ENCODE measurements at regions not wholly inside any gene's neighbourhood (a gene's known extent, or its start where the extent isn't known, plus 50 kb on each side); places are given as distances from the start of the nearest gene placed in this dataset.
"Not testable (repeated sequence)": the region's sequence is repeated elsewhere in the genome, so short reads cannot be mapped to it uniquely, and the experiment has no call there.

GRCh38 chr11:12585861-12586260 lies 88.4 kb upstream of the TEAD1 start:
- ChIA-PET CTCF (interaction anchor here (1.2 to 2.9 kb wide), 3 partner anchors 14 to 303 kb away, joined by 4 to 16 read pairs (median 4); no protein-coding TSS in a partner anchor), POLR2A (no interaction called here)
- DNase-seq: no peak
- H3K4me1 Mint-ChIP-seq (ENCODE audit: low read depth): peaks cover 2% of the 10 kb centered on the region
- no peak overlapping the region for H3K27ac Mint-ChIP-seq
- H3K36me3 Mint-ChIP-seq: no peaks in the 10 kb centered on the region
- intact Hi-C loops (cut with micrococcal nuclease): no loop called here
- H3K4me3 Mint-ChIP-seq: no peak overlapping the region
- no peaks in the 10 kb centered on the region for H3K9me3 Mint-ChIP-seq
- H3K27me3 Mint-ChIP-seq: no peaks in the 10 kb centered on the region

DNA sequence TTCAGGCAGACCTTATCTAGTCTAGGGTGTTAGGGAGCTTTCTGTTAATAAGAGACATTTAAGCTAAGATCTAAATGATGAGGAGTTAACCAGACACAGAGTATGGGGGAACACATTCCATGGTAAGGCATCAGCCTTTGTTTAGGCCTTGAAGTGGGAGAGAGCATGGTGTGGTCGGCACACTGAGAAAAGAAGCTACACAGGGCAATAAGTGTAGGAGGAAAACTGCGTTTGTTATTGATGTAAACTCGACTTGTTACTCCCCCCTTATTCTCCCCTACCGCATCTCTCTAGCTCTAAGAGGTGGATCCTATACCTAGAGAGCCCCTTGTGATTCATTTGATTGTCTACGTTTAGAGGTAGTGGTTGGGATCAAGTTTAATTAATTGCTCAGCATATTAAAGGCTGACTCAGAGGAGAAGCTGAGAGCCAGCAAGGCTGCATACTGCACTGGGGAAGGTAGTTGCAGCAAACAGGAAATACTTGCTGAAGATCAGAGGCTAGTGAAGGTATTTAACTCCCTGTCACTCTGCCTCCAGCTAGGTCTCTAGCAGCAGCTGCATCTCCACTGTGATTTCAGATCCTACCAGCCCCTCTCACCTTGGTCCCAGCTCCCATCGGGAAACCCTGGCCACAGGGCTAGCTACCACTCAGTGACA lies 86.8 kb upstream of the TEAD1 start:
- Mint-ChIP-seq H3K9me3 (no peaks in the 10 kb centered on the region), H3K4me1 (ENCODE audit: low read depth) (peaks cover 2% of the 10 kb centered on the region), H3K4me3 (no peak overlapping the region), H3K27me3 (peaks cover 8% of the 10 kb centered on the region), H3K27ac (no peak overlapping the region), H3K36me3 (no peaks in the 10 kb centered on the region)
- ChIA-PET POLR2A (no interaction called here), CTCF (interaction anchor here (1.2 to 2.9 kb wide), 3 partner anchors 12 to 301 kb away, joined by 4 to 16 read pairs (median 4); no protein-coding TSS in a partner anchor)
- intact Hi-C loops (cut with micrococcal nuclease): no loop called here
- no peak for DNase-seq

DNA sequence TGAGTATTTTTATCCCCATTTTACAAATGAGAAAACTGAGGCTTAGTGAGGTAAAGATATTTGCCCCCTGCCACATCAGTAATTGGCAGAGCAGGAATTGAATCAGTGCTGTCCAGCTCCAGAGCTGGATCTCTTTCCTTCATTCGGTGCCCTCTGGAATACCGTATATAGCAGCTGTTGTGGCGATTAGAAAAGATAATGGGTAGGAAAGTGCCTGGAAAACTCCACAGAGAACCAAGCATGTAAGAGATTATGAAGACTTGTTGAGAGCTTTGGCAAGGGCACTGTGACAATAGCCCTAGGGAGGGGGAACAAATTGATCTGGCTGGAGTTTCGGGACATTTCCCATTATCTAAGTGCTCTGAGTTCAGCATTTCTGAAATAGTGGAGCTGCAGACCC lies 82.5 kb upstream of the TEAD1 start:
- no peak overlapping the region for H3K27ac Mint-ChIP-seq
- no peak for DNase-seq
- H3K9me3 Mint-ChIP-seq: no peaks in the 10 kb centered on the region
- no peaks in the 10 kb centered on the region for H3K36me3 Mint-ChIP-seq
- ChIA-PET POLR2A (no interaction called here), CTCF (interaction anchor here (1.0 kb wide), 1 partner anchor 8 kb away, joined by 5 read pairs; no protein-coding TSS in a partner anchor)
- intact Hi-C loops (cut with micrococcal nuclease): no loop called here
- H3K4me3 Mint-ChIP-seq: no peak overlapping the region
- H3K27me3 Mint-ChIP-seq: peaks cover 13% of the 10 kb centered on the region
- peaks cover 2% of the 10 kb centered on the region for H3K4me1 Mint-ChIP-seq (ENCODE audit: low read depth)

GRCh38 chr11:12592283-12592682 lies 81.9 kb upstream of the TEAD1 start:
- Mint-ChIP-seq H3K27me3 (peaks cover 13% of the 10 kb centered on the region), H3K36me3 (no peaks in the 10 kb centered on the region), H3K4me1 (ENCODE audit: low read depth) (peaks cover under 1% of the 10 kb centered on the region), H3K9me3 (no peaks in the 10 kb centered on the region), H3K4me3 (no peak overlapping the region), H3K27ac (no peak overlapping the region)
- no peak for DNase-seq
- POLR2A ChIA-PET: no interaction called here
- intact Hi-C loops (cut with micrococcal nuclease): no loop called here
- CTCF ChIA-PET: no interaction called here

DNA sequence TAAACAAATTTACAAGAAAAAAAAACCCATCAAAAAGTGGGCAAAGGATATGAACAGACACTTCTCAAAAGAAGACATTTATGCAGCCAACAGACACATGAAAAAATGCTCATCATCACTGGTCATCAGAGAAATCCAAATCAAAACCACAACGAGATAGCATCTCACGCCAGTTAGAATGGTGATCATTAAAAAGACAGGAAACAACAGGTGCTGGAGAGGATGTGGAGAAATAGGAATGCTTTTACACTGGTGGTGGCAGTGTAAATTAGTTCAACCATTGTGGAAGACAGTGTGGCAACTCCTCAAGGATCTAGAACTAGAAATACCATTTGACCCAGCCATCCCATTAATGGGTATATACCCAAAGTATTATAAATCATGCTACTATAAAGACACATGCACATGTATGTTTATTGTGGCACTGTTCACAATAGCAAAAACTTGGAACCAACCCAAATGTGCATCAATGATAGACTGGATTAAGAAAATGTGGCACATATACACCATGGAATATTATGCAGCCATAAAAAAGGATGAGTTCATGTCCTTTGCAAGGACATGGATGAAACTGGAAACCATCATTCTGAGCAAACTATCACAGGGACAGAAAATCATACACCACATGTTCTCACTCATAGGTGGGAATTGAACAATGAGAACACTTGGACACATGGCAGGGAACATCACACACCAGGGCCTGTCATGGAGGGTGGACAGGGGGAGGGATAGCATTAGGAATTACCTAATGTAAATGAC lies 79.0 kb upstream of the TEAD1 start:
- CTCF ChIA-PET, H3K4me3 Mint-ChIP-seq, H3K36me3 Mint-ChIP-seq, DNase-seq, POLR2A ChIA-PET, H3K9me3 Mint-ChIP-seq, H3K27ac Mint-ChIP-seq: not testable (repeated sequence)
- intact Hi-C loops (cut with micrococcal nuclease): loop anchor here (5.0 kb wide), 1 partner anchor 263 kb away; no protein-coding TSS in a partner anchor
- Mint-ChIP-seq H3K27me3 (peaks cover 13% of the 10 kb centered on the region), H3K4me1 (ENCODE audit: low read depth) (peaks cover 13% of the 10 kb centered on the region)

DNA sequence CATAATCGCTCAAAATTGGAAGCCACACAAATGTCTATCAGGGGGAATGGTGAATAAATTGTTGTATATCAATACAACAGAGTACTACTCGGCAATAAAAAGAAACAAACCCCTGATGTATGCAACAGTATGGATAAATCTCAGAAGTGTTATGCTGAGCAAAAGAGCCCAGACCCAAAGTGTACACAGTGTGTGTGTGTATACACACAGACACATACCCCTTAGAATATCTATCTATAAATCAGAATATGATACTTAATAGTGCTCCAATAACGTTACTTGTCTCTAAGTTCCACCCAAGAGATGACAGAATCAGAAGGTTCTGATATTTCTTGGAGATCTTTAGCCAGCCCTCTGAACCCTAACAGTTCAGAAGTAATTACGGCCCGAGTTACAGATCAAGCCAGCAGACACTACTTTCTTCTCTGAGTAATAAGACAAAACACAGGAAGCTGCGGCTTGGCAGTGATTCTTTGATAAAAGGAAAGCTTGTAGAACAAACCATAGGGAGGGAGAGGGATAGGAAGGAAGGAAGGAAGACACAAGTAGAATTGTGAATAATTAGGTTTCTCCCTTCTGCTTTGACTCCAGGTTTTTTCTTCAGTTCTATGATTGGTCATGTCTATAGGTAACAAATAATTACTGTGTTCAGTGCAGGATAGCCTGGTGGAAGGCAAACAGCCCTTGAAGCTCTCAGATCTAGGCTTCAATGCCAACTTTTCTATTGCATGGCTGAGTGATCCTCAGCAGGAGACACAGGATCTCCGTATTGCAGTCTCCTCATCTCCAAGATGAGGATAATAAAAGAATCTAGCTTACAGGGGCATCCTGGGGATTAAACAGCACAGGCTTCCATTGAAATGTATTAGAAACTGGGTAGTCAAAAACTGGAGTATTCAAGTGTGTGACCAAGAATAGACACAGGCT lies 75.6 kb upstream of the TEAD1 start:
- peaks cover 18% of the 10 kb centered on the region for H3K27me3 Mint-ChIP-seq
- peaks cover 13% of the 10 kb centered on the region for H3K4me1 Mint-ChIP-seq (ENCODE audit: low read depth)
- no peaks in the 10 kb centered on the region for H3K9me3 Mint-ChIP-seq
- H3K27ac Mint-ChIP-seq: no peak overlapping the region
- ChIA-PET CTCF (interaction anchor here (0.6 to 6.4 kb wide), 22 partner anchors 12 to 737 kb away, joined by 3 to 101 read pairs (median 4); no protein-coding TSS in a partner anchor), POLR2A (interaction anchor here (1.3 kb wide), 1 partner anchor 290 kb away, joined by 3 read pairs; no protein-coding TSS in a partner anchor)
- DNase-seq: no peak
- H3K36me3 Mint-ChIP-seq: no peaks in the 10 kb centered on the region
- no peak overlapping the region for H3K4me3 Mint-ChIP-seq
- intact Hi-C loops (cut with micrococcal nuclease): loop anchor here (1.0 to 5.0 kb wide), 2 partner anchors 266 to 296 kb away; no protein-coding TSS in a partner anchor

DNA sequence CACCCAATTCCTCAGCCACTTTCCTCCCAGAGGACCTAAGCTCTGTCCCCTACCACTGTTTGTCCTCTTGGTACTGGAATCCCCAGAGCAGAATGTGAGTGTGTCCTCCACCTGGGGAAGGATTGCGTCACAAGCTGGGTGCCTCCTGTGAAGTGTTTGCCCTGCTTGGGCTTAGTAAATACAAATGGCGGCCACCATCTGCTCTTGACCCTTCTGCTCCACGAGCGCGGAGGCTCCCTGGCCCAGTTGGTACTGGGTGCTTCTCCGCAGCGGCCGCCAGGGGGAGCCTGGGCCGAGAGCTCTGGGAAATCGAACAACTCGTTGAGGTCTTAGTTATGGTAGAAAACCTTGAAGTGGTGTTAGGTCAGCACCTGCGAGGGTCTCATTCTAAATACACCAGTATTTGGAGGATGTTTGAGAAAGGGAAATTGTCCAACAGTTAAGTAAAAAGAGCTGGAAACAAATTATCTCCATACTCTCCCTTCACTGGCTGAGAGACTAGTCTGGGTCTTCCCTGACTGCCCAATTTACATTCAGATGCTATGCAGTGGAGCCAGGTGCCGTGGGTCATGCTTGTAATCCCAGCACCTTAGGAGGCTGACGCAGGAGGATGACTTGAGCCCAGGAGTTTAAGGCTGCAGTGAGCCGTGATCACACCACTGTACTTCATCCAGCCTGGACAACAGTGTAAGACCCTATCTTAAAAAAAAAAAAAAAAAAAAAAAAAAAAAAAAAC lies 74.6 kb upstream of the TEAD1 start:
- Mint-ChIP-seq H3K27ac (no peak overlapping the region), H3K9me3 (no peaks in the 10 kb centered on the region), H3K4me3 (no peak overlapping the region), H3K36me3 (no peaks in the 10 kb centered on the region), H3K27me3 (peaks cover 19% of the 10 kb centered on the region), H3K4me1 (ENCODE audit: low read depth) (peaks cover 13% of the 10 kb centered on the region)
- peak; percentile 56 for DNase-seq
- ChIA-PET POLR2A (interaction anchor here (1.3 kb wide), 1 partner anchor 289 kb away, joined by 3 read pairs; no protein-coding TSS in a partner anchor), CTCF (interaction anchor here (0.6 to 6.4 kb wide), 23 partner anchors 8 to 788 kb away, joined by 3 to 101 read pairs (median 4); no protein-coding TSS in a partner anchor)
- intact Hi-C loops (cut with micrococcal nuclease): loop anchor here (1.0 to 10.0 kb wide), 3 partner anchors 267 to 595 kb away; partner anchors contain the start of gene DKK3

GRCh38 chr11:12600829-12601228 lies 73.4 kb upstream of the TEAD1 start:
- Mint-ChIP-seq H3K9me3 (no peaks in the 10 kb centered on the region), H3K36me3 (no peaks in the 10 kb centered on the region), H3K4me3 (no peak overlapping the region), H3K27ac (no peak overlapping the region), H3K27me3 (peaks cover 16% of the 10 kb centered on the region), H3K4me1 (ENCODE audit: low read depth) (peaks cover 13% of the 10 kb centered on the region)
- ChIA-PET CTCF (interaction anchor here (1.4 to 6.4 kb wide), 4 partner anchors 10 to 289 kb away, joined by 4 to 101 read pairs (median 16); no protein-coding TSS in a partner anchor), POLR2A (no interaction called here)
- intact Hi-C loops (cut with micrococcal nuclease): loop anchor here (10.0 kb wide), 1 partner anchor 596 kb away; the partner anchor contains the start of gene DKK3
- no peak for DNase-seq

GRCh38 chr11:12602421-12602820 lies 71.8 kb upstream of the TEAD1 start:
- CTCF ChIA-PET: interaction anchor here (6.4 kb wide), 1 partner anchor 287 kb away, joined by 101 read pairs; no protein-coding TSS in a partner anchor
- H3K36me3 Mint-ChIP-seq: no peaks in the 10 kb centered on the region
- intact Hi-C loops (cut with micrococcal nuclease): loop anchor here (10.0 kb wide), 1 partner anchor 598 kb away; the partner anchor contains the start of gene DKK3
- H3K4me1 Mint-ChIP-seq (ENCODE audit: low read depth): peaks cover 13% of the 10 kb centered on the region
- POLR2A ChIA-PET: no interaction called here
- H3K9me3 Mint-ChIP-seq: no peaks in the 10 kb centered on the region
- no peak overlapping the region for H3K4me3 Mint-ChIP-seq
- H3K27me3 Mint-ChIP-seq: peaks cover 16% of the 10 kb centered on the region
- H3K27ac Mint-ChIP-seq: no peak overlapping the region
- no peak for DNase-seq

- CTCF ChIA-PET: interaction anchor here (6.4 kb wide), 1 partner anchor 286 kb away, joined by 101 read pairs; no protein-coding TSS in a partner anchor
- H3K9me3 Mint-ChIP-seq: peaks cover 4% of the 10 kb centered on the region
- H3K27ac Mint-ChIP-seq: no peak overlapping the region
These were observed 70.8 kb upstream of the TEAD1 start for GRCh38 chr11:12603143-12604088.

More at GRCh38 chr11:12603143-12604088, 70.8 kb upstream of the TEAD1 start:
- intact Hi-C loops (cut with micrococcal nuclease): loop anchor here (10.0 kb wide), 1 partner anchor 599 kb away; the partner anchor contains the start of gene DKK3
- Mint-ChIP-seq H3K36me3 (no peaks in the 10 kb centered on the region), H3K4me1 (ENCODE audit: low read depth) (peaks cover 7% of the 10 kb centered on the region), H3K27me3 (peaks cover 20% of the 10 kb centered on the region), H3K4me3 (no peak overlapping the region)
- POLR2A ChIA-PET: no interaction called here
- DNase-seq: no peak

Measured in activated CD4-positive, alpha-beta memory T cell treated with anti-CD3 and anti-CD28 coated beads for 36 hours (primary cell).